IPS DF 4.7 (cell line): ENCODE measurements at regions not wholly inside any gene's neighbourhood (a gene's known extent, or its start where the extent isn't known, plus 50 kb on each side); places are given as distances from the start of the nearest gene placed in this dataset.
"Not testable (repeated sequence)": the region's sequence is repeated elsewhere in the genome, so short reads cannot be mapped to it uniquely, and the experiment has no call there.

Experiments
- DNase-seq: peaks from one replicate; pipeline ENCODE4 v3.0.0-alpha.2; 2013; ENCODE audit warnings: low spot score; ENCODE audit errors: extremely low read depth

DNA sequence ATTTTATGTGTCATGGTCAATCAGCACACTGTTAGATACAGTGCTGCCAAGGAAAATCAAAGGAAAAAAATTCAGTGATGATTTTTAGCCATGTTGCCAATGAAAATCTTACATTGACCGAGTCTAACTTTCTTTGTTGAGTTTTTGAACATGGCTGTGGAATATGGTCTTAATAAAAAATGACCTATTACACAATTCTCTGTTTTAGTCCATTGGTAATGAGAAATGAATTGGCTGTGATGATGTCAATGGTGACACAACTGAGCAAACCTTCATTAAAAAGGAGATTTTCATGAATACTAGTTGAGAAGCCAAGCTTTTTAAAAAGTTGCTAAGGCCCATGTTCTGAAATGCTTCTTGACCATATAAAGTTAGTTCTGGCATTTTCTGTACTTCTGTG lies 225.9 kb upstream of the GYPA start:
- no peak for DNase-seq

DNA sequence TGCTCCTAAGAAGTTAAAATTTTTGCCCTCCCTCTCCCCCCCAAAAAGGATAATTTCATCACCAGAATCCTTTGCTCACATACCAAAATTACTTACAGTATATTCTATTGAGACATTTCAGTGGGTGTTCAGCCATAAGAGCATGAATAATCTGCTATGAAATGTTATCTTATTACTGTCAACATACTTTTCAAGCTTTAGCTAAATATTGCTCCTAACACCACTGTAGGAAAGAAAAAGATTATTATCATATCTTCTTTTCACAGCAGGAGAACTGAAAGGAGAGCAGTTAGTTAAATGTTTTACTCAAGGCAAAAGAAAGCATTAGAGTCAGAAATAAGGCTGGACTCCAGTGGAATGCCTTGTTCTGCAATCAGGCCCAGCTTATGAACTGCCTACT lies 231.0 kb upstream of the GYPA start:
- no peak for DNase-seq

DNA sequence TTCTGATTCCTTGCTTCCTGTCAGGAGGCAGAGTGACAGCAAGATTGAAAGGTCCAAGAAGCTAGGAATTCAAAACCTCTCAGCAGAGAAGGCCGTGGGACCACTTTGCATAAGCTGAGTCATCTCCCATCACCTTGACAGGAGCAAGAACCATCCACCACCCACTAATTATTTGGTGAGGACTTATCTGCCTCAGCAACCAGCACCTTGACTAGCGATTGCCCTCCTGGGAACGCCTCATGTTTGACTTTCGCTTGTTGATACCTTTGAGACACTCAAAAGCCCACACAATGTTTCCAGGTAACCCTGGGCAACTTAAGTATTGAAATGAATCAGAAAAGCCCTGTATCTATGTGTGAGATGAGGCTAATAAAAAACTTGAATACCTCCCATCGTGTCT lies 233.5 kb upstream of the GYPA start:
- no peak for DNase-seq

DNA sequence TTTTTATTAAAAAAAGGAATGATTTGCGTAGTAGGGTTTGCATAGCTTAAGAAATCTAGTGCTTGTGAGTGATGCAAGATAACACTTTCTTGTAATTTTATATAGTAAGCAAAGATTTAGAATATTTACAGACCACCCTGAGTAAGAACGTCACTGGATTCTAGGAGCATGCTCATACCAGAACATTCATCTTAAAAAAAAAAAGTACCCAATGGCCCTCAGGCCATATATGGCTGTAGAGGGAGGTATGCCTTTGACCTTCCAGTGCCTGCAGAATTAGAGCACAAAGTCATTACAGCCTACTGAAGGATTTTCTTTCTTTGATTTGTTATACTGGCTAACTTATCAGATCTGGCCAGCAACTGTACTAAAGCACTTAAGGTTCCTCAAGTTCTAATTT lies 236.3 kb upstream of the GYPA start:
- no peak for DNase-seq

DNA sequence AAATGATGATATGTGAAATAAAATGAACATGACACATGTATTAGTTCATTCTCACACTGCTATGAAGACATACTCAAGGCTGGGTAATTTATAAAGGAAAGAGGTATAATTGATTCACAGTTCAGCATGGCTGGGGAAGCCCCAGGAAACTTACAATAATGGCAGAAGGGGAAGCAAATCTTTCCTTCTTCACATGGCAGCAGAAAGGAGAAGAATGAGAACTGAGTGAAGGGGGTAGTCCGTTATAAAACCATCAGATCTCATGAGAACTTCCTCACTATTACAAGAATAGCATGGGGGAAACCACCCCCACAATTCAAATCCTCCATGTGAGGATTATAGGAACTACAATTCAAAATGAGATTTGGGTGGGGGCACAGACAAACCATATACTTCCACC lies 243.9 kb upstream of the GYPA start:
- DNase-seq = no peak

DNA sequence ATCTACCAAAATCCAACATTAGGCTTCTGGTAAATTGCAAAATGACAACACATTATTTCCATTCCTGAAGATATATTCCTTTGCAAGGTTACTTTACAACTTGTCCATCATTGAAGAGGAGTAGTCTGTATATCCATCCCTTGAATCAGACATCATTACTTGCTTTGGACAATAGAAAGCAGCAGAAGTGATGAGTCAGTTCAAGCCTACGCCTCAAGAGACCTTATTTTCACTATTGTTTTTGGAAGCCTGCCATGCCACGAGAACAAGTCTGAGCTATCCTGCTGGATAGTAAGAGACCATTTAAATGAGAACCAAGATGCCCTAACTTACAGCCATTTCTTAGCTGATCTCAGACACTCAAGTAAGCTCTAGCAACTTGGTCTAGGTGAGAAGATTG lies 246.0 kb upstream of the HHIP start:
- DNase-seq = no peak

DNA sequence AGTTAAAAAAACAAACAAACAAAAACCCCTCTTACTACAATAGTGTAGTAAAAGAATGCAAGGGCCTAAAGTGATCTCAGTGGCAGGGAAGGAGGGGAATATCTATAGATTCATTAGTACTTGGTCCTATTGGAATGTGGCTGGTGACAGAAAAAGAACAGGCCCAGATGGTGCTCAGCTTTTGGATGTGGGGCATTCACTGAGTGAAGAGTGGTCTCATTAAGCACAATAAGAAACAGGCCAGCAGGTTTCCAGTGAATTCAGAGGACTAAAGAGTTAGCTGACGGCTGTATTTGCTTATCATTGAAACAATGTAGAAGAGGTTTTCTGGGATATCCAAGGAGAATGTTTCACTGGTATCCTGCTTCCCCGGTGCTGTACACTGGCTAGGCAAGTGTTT lies 243.8 kb upstream of the HHIP start:
- DNase-seq = peak; percentile 3

DNA sequence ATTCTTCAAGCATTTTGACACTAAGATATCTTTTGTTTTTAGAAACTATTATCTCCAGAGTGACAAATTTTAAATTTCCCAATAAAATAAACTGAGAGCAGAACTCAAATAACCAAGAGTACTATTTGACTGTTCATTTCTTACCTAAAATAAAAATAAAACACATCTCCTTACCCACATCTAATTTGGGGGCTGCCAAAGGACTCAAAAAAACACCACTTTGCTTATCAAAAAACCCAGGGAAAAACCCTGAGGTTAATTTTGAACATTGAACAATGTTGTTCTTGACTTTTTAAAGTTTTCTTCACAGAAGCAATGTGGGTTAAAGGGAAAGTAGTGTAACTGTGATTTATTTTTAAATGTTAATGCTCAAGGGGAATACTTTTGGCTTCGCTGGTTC lies 243.0 kb upstream of the HHIP start:
- no peak for DNase-seq

DNA sequence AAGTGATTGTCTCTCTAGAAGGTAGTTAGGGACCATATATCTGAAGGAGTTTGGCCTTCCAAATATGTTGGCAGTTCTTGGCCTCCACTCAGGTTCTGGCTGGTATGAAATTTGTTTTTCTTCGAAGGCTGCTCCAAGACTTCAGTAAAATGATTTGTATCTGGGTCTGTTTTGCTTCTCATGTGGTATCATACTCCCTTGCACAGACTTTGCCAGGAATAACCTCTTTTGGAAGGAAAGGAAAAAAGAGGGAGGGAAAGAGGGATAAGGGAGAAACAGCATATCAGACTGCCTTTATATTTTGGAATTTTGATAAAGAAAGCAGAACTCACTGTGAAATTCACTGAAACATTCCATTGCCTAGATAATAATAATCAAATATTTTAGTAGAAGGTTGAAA lies 242.1 kb upstream of the HHIP start:
- no peak for DNase-seq

DNA sequence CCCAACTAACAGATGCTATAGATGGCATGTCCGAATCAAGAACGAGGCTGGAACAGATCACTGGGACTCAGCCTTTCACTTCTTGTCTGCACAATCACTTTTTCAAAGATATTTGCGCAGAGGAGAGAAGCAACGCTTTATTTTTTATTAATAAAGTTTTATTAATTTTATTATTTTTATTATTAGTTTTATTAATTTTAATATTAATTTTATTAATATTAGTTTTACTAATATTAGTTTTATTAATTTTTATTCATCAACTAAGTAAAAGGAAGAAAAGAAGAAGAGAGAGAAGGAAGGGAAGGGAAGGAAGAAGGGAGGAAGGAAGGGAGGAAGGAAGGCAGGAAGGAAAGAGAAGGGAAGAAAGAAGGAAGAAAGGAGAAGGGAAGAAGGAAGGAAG lies 236.4 kb upstream of the HHIP start:
- DNase-seq = no peak

DNA sequence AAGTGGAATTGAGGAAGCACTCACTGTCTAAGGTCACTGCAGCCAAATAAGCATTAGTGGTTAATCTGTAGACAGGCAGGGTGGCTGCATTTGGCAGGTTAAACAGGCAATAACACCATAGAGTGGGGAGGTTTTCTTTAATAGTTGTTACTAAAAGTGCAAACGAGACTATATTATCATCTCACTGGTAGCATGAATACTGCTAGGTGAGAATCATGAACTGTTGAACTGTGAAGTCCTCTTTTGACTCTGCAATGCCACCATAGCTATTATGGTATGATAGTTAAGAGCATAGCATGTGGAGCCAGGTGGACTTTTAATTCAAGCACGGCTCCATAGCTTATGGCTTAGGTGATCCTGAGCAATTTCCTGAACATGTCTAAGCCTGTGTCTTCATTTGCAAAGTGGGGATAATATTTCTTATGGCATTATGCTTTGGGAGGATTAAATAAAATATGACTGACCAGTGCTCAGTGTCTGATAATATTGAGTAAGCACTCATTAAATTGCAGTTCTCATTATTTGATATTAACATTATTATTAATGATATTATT lies 235.6 kb upstream of the HHIP start:
- DNase-seq = no peak

DNA sequence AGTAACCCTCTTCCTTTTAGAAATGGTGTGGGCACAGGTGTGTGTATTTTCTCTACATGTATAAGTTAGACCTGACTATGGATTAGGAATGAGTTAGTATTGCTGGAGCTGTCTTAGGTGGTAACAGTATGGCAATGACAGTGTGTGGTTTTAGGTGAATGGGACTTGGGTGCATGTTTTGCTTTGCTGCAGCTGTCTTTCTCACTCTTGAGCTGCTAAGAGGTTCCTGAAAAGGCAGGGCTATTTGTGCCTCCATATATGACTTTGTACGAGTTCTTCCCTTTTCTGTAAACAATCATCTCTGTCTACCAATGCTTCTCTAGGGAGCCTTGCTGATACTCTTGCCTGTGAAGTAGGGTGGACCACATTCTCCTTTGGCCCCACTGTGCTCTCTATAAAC lies 234.8 kb upstream of the HHIP start:
- no peak for DNase-seq

DNA sequence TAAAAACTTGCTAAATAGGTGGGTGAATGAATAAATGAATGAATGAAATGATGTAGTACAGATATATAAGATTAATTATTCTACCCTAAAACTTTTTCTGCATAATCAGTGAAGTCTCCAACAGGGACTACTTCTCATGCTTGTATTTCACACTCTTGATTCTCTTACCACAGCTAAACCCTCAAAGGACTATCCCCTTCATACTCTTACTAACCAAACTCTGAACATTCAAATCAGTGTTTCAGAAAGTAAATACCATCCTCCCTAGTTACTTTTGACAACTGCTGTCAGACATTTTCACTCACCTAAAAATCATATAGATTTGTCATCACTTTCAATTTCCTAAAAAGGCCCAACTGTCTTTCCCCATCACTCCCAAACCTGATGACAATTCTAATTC lies 234.3 kb upstream of the HHIP start:
- no peak for DNase-seq

DNA sequence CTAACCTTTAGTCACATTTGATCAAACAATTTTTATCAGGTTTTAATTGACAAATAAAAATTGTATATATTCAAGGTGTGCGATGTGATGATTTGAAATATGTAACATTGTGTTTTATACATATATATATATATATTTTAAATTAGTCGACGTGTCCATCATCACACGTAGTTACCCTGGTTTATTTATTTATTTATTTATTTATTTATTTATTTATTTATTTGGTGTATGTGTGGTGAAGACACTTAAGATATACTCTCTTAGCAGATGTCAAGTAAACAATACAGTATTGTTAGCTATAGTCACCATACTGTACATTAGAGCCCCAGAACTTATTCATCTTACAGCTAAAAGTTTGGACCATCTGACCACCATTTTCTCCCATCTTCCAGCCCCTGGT lies 224.9 kb upstream of the HHIP start:
- no peak for DNase-seq

DNA sequence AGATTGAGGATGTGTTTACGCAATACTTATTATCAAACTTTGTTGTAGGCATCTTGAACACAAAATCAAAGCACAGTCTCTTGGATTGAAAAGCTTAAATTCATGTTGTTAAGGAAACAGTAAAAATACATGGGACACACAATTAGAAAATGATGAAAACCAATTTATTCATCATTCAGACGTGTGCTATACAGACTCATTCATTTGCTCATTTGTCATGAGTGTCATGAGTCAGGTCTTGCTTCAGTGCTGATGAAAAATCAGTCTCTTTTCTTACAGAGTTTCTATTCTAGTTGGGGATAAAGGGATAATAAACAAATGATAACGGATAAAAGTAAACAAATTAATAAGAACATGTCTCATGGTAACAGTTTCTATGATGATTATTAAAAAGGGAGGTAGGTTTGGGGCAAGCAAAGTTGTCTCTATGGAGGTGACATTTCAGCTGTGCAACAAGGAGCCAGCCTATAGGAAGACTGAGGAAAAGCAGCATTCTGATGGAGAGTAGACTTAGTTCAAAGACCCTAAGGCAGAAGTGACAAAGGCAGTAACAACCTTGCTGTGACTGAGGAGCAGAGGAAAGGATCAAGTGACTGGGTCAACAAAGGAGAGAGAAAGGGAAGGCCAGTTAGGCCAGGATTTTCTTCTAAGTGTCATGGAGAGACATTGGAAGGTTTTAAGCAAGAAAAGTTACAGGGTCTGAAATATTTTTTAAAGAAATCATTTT lies 224.0 kb upstream of the HHIP start:
- DNase-seq = no peak

DNA sequence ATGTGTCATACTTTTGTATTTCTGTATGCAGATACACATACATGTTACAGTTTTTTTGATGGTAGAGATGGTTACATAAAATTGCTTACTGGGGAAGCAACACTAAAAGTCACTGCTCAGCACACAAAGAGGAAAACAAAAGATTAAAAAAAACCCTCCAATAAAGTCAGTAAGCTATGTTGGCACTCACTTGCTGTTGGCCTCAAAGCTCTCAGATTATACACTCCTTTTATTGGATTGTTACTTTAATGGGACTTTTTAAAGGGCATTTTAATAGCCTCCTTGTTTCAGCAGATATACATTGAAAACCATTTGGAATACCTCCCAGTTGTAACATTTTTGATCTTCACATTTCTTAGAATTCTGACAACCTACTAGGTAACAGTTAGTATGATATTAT lies 222.0 kb upstream of the HHIP start:
- no peak for DNase-seq

DNA sequence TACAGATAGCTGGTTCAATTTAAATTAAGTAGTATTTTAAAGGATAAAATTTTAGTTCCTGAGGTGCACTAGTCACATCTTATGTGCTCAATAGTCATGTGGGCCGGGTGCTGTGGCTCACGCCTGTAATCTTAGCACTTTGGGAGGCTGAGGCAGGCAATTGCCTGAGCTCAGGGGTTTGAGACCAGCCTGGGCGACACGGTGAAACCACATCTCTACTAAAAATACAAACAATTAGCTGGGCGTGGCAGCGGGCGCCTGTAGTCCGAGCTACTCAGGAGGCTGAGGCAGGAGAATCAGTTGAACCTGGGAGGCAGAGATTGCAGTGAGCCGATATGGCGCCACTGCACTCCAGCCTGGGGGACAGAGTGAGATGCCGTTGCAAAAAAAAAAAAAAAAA lies 219.9 kb upstream of the HHIP start:
- not testable (repeated sequence) for DNase-seq

DNA sequence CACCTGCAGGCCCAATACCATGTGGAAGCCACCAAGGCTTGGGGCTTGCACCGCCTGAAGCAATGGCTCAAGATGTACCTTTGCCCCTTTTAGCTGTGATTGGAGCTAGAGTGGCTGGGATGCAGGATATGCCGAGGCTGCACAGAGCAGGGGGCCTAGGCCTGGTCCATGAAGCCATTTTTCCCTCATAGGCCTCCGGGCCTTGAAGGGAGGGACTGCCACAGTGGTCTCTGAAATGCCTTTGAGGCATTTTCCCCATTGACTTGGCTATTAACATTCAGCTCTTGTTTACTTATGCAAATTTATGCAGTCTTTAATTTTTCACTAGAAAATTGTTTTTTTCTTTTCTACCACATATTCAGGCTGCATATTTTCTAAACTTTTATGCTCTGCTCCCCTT lies 203.2 kb upstream of the HHIP start:
- no peak for DNase-seq

DNA sequence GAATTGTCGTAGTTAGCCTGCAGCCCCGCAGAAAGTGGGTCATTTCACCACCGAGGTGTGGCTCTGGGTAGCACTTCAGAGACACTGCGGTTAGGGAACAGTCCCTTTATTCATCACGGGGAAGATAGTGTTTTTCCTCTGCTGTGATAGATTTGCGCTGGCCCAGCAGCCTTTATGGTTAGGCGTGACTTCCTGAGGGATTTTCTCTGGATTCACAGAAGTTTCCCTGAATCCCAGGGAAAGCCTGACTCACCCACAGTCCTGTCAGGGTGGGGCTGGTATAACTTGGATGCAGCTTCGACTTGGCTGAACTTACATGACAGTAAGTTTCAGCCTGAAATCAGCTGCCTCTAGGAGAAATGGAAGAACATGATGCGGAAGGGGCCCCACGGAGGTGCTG lies 196.3 kb upstream of the HHIP start:
- no peak for DNase-seq

DNA sequence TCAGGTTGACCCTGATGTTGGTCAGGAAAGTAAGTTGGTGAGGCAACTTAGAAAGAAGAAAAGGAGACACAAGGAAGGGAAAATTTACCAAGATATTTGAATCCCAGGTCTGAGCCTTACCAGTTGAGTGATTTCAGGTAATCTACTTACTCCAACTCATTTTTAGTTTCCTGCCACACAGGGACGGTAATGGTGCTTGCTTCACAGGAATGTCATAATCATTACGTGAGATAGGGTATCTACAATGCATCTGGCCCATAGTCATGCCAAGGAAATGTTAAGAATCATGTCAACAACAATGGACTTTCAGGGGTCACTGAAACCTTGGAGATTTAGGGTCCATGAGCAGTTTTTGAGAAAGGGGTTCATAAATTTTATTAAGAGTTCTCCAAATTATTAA lies 195.4 kb upstream of the HHIP start:
- DNase-seq = no peak

DNA sequence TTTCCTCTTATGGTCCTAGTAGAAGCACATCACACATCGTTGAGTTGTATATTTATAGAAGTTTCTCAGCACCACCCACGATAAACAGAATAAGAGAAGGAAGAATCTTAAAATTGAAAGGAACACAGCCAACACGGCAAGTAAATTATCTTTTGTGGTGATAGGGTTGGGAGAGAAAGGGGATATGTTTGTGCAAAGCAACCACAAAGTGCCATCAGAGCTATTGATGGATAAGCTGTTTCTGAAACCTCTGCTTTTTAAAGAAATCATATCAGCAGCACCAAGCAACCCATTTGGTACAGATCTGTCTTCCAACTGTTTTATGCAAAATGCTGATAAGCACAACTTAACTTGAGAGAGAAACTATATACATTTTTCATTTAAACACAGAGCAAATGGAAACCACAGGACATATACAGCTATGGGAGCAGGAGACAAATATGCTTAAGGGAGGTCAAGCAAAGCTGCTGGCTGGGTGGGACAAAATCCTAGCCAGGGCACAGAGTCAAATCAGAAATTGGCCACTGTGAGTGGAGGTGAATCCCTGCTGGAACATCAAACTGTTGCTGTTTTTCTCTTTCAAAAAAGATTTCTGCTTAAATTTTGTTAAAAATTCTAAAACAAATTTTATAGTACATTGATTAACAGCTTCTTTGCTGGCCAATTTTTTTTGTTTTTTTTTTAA lies 194.0 kb upstream of the HHIP start:
- no peak for DNase-seq

DNA sequence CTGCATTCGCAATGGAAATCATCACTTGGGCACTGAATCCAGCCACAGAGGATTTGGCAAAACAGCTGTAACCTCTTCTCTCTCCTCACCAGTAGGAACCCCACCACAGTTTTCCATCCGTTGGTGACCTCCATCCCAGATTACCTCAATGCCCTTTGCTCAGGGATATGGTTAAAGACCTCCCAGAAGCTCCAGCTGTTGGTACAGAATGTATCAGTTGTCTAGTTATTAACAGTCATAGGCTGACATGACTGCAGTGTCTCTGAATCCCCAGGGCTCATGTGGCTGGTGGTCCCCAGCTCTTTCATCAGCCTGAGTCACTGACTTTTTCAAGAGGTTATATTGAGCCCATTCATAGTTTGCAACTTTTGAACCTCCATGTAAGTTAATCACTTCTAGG lies 189.8 kb upstream of the HHIP start:
- DNase-seq = no peak

DNA sequence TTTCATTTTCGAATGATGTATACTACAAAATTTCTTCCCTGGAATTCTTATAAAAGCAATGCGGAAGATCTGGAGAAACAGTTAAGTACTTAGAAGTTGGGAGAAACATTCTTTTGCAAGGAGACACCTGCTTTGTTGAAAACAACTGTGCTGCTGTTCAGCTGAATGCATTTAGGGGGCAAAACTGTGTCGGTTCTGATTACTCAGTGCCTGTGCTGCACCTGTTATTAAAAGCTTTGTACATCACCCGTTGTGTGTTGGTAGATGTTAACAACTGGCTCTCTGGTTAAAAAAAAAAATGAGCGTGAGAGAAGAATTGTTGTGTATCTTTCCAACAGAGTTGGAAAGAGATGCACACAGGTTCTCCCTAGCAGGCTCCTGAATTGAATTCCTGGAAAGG lies 184.1 kb upstream of the HHIP start:
- DNase-seq = no peak
